ENCODE measurements at regions not wholly inside any gene's neighbourhood (a gene's known extent, or its start where the extent isn't known, plus 50 kb on each side); places are given as distances from the start of the nearest gene placed in this dataset.

DNA sequence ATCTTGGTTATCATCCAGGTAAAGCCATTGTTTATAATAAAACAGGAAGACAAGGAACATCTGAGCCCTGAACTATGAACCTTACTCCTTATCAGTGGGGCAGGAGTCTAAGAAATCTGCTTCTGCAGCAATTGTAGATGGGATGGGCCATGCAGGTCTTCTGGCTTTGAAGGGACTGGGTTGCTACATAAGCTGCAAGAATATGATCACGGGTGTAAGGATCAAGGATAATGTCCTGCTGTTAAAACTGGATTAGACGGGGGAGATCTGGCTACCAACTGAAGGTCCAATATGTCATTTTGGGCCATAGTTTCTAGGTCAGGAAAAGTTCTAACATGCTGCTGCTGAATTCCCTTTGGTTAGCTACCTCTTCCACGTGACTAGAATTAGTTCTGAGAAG, 1363.4 kb upstream of the CELF2 start:
- in situ Hi-C loops (cut with HindIII; ENCODE audit: low pct_unique_long_range_greater_than_20kb, low sequenced_read_pairs): no loop called here
- no peak for DNase-seq (ENCODE audit: low read depth)

DNA sequence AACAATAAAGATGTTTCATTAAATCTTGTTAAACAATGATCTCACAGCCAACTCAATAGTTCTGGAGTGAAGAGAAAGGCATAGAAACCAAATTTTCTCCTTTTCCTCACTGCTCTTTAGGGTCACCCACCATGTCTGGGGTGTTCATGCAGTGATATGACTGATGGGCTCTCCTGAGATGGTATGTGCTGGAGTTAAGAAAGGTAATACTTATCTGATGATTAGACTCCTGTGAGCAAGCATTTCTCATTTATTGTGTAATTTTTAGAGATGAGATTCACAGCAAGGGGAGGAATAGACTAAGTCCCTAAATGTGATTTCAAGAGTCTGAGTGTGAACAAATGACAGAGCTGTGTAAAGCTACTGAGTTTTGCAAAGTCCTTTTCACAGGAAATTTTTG, 1361.3 kb upstream of the CELF2 start:
- no peak for DNase-seq (ENCODE audit: low read depth)
- in situ Hi-C loops (cut with HindIII; ENCODE audit: low pct_unique_long_range_greater_than_20kb, low sequenced_read_pairs): no loop called here

DNA sequence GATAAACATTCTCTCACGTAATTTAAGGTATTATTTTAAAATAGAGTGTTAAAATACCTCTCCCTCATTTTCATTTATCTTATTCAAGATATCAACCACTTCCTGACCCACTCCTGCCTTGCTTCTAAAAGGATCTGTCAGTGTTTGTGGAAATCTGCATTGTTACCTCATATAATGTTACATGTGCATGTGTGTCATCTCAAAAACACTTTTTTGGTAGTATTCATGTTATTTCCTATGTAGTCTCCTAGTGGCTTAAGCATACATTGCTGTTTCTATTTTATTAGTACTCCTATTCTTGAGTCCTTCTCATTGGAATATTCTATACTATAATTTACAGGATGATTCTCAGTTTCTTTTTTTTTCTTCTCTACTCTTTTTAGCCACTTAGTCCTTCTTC, 1360.7 kb upstream of the CELF2 start:
- DNase-seq (ENCODE audit: low read depth): no peak
- in situ Hi-C loops (cut with HindIII; ENCODE audit: low pct_unique_long_range_greater_than_20kb, low sequenced_read_pairs): no loop called here

DNA sequence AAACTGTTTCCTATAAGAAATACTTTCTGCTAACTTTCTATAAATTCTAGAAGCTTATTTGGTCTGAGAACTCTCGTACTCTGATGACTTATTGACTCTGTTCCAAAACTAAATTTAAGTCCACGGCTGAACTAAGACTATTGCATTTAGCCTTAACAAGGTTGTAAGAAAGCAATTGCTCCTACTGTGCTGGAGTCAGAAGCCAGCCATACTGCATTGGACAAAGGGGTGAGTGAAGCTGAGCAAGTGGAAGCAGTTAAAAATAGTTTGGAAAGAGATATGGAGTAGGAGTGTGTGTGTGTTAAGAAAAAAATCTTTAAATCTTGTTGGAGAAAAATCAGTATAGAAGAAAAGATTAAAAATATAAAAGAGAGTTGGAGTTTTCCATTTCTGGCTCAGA, 1360.1 kb upstream of the CELF2 start:
- DNase-seq (ENCODE audit: low read depth): no peak
- in situ Hi-C loops (cut with HindIII; ENCODE audit: low pct_unique_long_range_greater_than_20kb, low sequenced_read_pairs): no loop called here

DNA sequence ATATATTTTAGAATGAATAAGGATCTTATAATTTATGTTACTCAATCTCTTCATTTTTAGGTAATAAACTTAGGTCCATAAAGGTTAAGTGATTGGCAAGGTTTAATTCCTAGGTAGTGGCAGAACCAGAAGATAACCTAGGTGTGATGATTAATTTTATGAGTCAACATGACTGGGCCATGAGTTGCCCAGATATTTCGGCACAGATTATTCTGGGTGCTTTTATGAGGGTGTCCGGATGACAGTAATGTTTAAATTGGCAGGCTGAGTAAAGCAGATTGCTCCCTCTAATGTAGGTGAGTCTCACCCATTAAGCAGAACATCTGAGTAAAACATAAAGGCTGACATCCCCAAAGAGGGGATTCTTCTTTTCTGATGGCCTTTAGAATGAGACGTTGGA, 1349.3 kb upstream of the CELF2 start:
- DNase-seq (ENCODE audit: low read depth): no peak
- in situ Hi-C loops (cut with HindIII; ENCODE audit: low pct_unique_long_range_greater_than_20kb, low sequenced_read_pairs): no loop called here

DNA sequence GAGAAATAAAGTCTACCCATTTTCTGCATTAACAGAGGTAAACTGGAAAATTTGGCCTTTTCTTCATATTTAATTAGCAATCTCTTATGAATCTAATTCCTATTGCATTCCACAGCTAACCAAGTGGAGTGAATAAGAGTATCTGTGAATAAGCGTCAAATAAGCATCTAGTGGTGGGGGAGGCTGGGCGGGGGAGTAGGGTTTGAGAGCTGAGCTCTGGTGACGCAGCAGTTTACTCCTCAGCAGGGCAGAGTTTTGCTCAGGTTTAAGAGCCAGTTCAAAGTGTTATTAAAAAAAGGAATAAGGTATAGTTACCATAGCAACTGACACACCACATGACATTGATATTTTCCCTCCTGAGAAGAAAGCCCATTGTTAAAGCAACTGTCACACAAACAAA, 1346.8 kb upstream of the CELF2 start:
- DNase-seq (ENCODE audit: low read depth): no peak
- in situ Hi-C loops (cut with HindIII; ENCODE audit: low pct_unique_long_range_greater_than_20kb, low sequenced_read_pairs): no loop called here

DNA sequence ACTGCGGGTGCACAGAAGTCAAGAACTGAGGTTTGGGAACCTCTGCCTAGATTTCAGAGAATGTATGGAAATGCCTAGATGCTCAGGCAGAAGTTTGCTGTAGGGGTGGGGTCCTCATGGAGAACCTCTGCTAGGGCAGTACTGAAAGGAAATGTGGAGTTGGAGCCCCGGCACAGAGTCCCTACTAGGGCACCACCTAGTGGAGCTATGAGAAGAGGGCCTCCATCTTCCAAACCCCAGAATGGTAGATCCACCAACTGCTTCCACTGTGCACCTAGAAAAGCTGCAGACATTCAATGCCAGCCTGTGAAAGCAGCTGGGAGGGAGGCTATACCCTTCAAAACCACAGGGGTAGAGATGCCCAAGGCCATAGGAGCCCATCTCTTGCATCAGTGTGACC, 1336.0 kb upstream of the CELF2 start:
- no peak for DNase-seq (ENCODE audit: low read depth)
- in situ Hi-C loops (cut with HindIII; ENCODE audit: low pct_unique_long_range_greater_than_20kb, low sequenced_read_pairs): no loop called here

DNA sequence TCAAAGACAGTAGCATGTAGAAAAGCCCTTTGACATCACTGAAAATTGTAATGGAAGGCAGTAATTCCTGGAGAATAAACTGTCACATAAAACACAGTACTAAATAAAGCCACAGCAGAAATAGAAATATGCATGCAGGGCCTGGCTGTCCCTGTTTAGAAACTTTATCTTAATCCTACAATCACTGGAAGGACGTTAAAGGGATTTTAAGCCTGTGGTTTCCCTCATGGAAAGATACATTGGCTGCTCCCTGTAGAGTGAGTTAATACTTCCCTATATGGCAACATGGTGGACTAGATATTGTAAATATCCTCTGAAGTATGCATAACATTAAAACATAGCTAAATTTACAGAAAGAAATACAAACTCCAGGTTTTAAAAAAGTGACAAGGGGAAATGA, 1334.9 kb upstream of the CELF2 start:
- in situ Hi-C loops (cut with HindIII; ENCODE audit: low pct_unique_long_range_greater_than_20kb, low sequenced_read_pairs): no loop called here

DNA sequence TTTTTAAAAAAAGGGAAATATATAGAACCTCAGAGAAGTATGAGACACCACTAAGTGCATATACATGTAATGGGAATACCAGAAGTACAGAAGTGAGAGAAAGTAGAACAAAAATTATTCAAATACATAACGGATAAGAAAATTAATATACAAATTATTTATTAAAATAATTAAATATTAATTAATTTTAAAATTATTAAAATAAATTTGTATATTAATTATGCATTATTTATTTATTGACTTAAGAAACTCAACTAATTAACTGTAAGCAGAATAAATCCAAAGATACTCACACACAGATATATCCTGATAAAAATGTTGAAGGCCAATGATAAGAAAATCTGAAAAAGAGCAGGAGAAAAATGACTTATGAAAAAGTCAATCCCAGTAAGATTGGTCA, 1333.5 kb upstream of the CELF2 start:
- in situ Hi-C loops (cut with HindIII; ENCODE audit: low pct_unique_long_range_greater_than_20kb, low sequenced_read_pairs): no loop called here
- DNase-seq (ENCODE audit: low read depth): no peak

More for the DNA sequence above, 1334.9 kb upstream of the CELF2 start:
- DNase-seq (ENCODE audit: low read depth): no peak

DNA sequence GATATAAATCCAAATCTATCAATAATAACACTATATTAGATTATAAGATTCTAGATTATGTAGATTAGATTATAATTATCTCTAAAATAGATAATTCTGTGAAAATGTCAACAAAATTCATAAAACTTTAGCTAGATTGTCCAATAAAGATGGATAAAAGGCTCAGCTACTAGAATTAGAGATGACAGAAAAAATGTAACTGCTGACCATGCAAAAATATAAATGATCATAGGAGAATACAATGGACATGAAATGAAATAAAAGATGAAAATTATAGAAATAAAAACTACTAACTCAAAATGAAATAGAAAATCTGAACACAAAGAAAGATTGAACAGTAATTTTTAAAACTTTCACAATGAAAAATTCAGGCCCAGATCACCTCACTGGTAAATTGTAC, 1332.1 kb upstream of the CELF2 start:
- in situ Hi-C loops (cut with HindIII; ENCODE audit: low pct_unique_long_range_greater_than_20kb, low sequenced_read_pairs): no loop called here
- DNase-seq (ENCODE audit: low read depth): no peak

DNA sequence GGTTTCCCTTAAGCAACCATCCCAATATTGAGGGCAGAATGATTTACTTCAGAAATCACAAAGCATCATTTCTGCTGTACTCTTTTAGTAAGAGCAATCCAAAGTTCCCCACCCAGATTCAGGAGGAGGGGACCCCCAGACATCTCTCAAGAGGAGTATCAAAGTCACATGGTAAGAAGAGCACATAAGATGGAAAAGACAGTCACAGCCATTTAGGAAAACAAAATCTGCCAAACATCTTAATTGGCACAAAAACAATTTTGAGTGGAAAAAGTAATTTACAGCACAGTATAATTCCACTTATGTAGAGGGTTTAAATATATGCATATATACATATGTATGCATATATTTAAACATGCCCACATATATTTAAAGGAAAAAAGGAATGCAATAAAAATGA, 1329.0 kb upstream of the CELF2 start:
- no peak for DNase-seq (ENCODE audit: low read depth)
- in situ Hi-C loops (cut with HindIII; ENCODE audit: low pct_unique_long_range_greater_than_20kb, low sequenced_read_pairs): no loop called here

DNA sequence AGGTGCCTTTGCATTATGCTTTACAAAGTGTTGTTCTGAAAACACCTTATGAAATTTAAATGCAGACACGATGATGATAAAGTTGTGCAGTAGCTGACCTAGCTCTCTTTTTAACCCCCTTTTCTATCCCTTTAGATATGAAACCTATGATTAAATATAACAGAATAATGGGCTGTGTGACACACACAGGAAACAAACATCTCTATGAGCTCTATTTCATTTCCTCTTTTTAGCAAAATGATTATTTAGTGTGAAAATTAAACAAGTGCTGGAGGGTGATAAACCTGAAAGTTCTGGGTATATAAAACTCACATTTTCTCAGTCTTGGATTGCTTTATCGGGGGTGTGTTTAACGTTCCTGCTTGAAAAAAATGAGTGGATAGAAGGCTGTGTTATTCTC, 1310.5 kb upstream of the CELF2 start:
- DNase-seq (ENCODE audit: low read depth): no peak
- in situ Hi-C loops (cut with HindIII; ENCODE audit: low pct_unique_long_range_greater_than_20kb, low sequenced_read_pairs): no loop called here

DNA sequence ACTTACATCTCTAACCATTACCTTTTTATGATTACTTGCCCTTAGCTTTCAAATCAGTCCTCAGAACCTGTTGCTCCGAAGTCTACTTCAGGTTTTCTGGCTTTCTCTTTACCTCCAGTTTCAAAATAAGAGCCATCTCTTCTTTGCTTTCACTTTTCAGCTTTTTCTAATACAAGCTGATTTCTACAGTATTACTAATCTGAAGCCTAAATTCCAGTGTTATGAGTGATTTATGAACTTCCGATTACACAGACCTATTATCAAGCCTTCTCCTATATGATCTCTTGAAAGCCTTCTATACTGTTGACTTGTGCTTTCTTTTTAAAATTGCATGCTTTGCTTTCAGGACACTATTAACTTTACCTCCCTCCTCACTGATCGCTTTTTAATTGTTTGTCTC, 1307.8 kb upstream of the CELF2 start:
- in situ Hi-C loops (cut with HindIII; ENCODE audit: low pct_unique_long_range_greater_than_20kb, low sequenced_read_pairs): no loop called here
- DNase-seq (ENCODE audit: low read depth): no peak

DNA sequence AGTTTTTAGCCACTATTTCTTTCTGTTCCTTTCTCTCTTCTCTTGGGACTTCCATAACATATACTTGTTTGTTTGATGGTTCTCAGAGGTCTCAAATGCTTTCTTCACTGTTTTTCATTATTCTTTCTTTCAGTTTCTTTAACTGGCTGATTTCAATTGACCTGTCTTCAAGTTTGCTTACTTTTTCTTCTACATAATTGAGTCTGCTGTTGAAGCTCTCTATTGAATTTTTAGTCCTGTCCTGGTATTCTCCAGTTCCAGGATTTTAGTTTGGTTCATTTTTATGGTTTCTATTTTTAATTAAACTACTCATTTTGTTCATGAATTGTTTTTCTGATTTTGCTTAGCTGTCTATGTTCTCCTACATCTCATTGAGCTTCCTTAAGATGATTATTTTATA, 1305.3 kb upstream of the CELF2 start:
- in situ Hi-C loops (cut with HindIII; ENCODE audit: low pct_unique_long_range_greater_than_20kb, low sequenced_read_pairs): no loop called here
- DNase-seq (ENCODE audit: low read depth): no peak

DNA sequence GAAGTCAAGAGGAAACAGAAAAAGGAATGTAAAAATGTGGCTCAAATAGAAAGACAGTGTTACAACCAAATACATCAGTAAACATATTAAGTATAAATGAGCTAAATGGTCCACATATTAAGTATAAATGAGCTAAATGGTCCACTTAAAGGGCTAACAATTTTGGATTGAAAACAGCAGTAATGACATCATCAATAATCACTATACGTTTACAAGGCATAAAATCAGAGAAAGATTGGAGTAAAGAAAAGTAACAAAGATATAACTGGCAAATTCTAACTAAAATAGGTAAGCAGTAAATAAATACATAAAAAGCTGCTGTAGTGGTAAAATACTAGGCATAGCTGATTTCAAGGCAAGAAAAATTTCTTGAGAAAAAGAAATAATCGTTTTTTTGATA, 1298.4 kb upstream of the CELF2 start:
- in situ Hi-C loops (cut with HindIII; ENCODE audit: low pct_unique_long_range_greater_than_20kb, low sequenced_read_pairs): no loop called here

DNA sequence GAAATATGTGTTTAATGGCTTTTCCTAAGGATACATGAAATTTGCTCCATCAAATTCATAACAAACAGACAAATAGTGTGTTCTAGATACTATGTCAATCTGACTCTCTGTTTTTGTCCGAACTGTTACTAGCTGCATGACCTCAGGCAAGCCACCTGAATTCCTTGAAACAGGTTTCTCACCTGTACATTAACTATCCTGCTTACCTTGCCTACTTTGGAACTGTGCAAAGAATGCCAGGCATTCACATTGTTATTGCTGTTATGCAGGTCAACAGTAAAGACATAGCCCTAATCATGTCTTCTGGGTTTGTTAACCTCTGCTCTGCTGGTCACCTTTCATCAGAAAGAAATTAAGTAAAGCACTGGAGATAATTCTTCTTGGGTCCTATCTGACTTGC, 1283.9 kb upstream of the CELF2 start:
- in situ Hi-C loops (cut with HindIII; ENCODE audit: low pct_unique_long_range_greater_than_20kb, low sequenced_read_pairs): no loop called here
- no peak for DNase-seq (ENCODE audit: low read depth)

More for the DNA sequence above, 1298.4 kb upstream of the CELF2 start:
- no peak for DNase-seq (ENCODE audit: low read depth)

DNA sequence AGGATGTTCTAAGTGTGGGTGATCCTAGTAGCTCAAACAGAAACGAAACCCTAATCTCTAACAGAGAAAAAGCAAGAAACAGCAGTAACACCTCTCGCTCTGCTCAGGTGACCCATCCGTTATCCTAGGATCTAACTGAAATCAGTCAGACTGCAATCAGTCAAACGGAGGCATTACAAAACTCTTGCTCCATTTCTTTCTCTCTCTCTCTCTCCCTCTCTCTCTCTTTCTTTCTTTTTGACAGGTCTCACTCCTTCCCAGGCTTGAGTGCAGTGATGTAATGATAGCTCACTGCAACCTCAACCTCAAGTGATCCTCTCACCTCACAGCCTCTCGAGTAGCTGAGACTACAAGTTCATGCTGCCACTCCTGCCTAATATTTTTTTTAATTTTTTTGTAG, 1283.5 kb upstream of the CELF2 start:
- DNase-seq (ENCODE audit: low read depth): no peak
- in situ Hi-C loops (cut with HindIII; ENCODE audit: low pct_unique_long_range_greater_than_20kb, low sequenced_read_pairs): no loop called here

DNA sequence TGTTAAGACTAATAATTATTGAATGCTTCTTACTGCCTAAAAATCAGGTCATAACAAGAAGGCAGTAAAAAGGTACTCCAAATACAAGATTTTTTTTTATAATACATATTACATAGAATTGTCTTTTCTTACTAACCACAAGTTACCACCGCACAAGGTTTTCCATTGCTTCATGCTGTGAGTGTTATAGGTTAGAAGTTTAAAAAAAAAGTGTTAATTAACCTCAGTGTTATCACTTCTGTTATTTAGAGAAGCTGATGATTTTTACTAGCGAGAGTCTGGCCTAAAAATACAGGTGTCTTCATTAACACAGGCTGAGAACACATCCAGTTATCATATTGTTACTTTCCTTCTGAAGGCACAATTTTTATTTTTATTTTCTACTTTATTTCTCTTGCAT, 1281.9 kb upstream of the CELF2 start:
- DNase-seq (ENCODE audit: low read depth): no peak
- in situ Hi-C loops (cut with HindIII; ENCODE audit: low pct_unique_long_range_greater_than_20kb, low sequenced_read_pairs): no loop called here

DNA sequence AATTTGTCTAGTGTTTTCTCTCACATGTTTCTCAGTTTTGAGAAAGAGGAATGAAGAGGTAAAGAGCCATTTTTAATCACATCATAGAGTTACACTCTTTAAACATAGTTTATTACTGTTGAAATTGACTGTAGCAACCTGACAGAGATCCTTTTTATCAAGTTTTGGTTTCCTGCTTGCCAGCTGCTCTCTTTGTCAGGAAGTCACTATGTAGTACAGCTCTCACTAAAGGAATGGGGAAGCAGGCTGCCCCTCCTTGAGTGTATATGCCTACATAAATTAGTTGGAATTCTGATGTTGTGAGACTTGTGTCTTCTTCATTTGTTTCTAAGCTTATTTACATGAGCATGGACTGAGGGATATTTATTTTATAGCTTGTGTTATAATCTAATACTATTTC, 1274.0 kb upstream of the CELF2 start:
- DNase-seq (ENCODE audit: low read depth): no peak
- in situ Hi-C loops (cut with HindIII; ENCODE audit: low pct_unique_long_range_greater_than_20kb, low sequenced_read_pairs): no loop called here

DNA sequence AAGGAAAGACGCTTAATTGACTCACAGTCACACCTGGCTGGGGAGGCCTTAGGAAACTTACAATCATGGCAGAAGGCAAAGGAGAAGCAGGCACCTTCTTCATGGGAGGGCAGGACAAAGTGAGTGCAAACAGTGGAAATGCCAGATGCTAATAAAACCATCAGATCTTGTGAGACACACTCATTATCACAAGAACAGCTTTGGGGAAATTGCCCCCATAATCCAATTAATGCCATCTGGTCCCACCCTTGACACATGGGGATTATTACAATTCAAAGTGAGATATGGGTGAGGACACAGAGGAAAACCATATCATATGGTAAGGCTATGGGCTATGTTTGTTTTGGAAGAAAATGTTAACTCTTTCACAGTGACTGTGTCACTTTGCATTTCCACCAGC, 1272.5 kb upstream of the CELF2 start:
- in situ Hi-C loops (cut with HindIII; ENCODE audit: low pct_unique_long_range_greater_than_20kb, low sequenced_read_pairs): no loop called here
- no peak for DNase-seq (ENCODE audit: low read depth)

DNA sequence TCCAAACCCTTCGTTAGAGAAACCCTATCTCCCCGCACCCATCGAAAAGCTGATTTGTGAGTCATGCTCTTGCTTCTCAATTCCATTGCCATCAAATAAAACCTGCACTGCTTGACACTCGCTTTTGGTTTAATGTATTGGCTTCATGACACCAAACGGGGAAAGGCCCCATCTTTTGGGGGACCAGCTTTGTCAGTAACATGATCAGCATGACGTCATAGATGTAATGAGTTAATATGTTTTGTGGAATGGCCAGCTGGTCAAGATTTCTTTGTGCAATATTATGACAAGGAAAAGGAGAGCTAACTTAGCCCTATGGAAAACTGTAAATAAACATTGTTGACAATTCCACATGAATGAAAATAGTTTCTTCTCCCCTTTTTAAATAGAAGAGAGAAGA, 1260.5 kb upstream of the CELF2 start:
- DNase-seq (ENCODE audit: low read depth): no peak
- in situ Hi-C loops (cut with HindIII; ENCODE audit: low pct_unique_long_range_greater_than_20kb, low sequenced_read_pairs): no loop called here

Measured in Caki2 (cell line).